ENCODE measurements at regions not wholly inside any gene's neighbourhood (a gene's known extent, or its start where the extent isn't known, plus 50 kb on each side); places are given as distances from the start of the nearest gene placed in this dataset.

GRCh38 chr5:2602451-2603271 lies 148.8 kb downstream of the IRX2 start:
- Histone ChIP-seq H3K4me2 (ENCODE audit: low read length) (no peak overlapping the region), H3K27me3 (ENCODE audit: insufficient read depth, low read length) (no peaks in the 10 kb centered on the region), H3K9ac (ENCODE audit: low read length) (no peak overlapping the region), H3K4me3 (ENCODE audit: low read depth, low read length, poor library complexity, severe bottlenecking) (no peak overlapping the region), H3K9me3 (ENCODE audit: low read length) (no peaks in the 10 kb centered on the region), H3K27ac (ENCODE audit: low read depth, low read length, poor library complexity, severe bottlenecking) (no peak overlapping the region), H4K20me1 (ENCODE audit: insufficient read depth, low read length) (no peaks in the 10 kb centered on the region), H3K9me2 (ENCODE audit: low read depth, low read length) (no peaks in the 10 kb centered on the region), H3K36me3 (ENCODE audit: insufficient read depth, low read length) (no peaks in the 10 kb centered on the region), H3K4me1 (ENCODE audit: insufficient read depth, low read length, severe bottlenecking) (no peaks in the 10 kb centered on the region), H3F3A (ENCODE audit: insufficient read depth, low read length) (no peaks in the 10 kb centered on the region), H3K79me2 (ENCODE audit: insufficient read depth, low read length) (no peaks in the 10 kb centered on the region), H2AFZ (ENCODE audit: low read length) (no peak overlapping the region)
- TF ChIP-seq, protein P1, sequence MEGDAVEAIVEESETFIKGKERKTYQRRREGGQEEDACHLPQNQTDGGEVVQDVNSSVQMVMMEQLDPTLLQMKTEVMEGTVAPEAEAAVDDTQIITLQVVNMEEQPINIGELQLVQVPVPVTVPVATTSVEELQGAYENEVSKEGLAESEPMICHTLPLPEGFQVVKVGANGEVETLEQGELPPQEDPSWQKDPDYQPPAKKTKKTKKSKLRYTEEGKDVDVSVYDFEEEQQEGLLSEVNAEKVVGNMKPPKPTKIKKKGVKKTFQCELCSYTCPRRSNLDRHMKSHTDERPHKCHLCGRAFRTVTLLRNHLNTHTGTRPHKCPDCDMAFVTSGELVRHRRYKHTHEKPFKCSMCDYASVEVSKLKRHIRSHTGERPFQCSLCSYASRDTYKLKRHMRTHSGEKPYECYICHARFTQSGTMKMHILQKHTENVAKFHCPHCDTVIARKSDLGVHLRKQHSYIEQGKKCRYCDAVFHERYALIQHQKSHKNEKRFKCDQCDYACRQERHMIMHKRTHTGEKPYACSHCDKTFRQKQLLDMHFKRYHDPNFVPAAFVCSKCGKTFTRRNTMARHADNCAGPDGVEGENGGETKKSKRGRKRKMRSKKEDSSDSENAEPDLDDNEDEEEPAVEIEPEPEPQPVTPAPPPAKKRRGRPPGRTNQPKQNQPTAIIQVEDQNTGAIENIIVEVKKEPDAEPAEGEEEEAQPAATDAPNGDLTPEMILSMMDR (IDR thresholded peaks at IDR 0.05; ENCODE audit: low read length) = no peak
- no peak for TF ChIP-seq EZH2 (IDR thresholded peaks at IDR 0.05; ENCODE audit: borderline replicate concordance, low read length)

DNA sequence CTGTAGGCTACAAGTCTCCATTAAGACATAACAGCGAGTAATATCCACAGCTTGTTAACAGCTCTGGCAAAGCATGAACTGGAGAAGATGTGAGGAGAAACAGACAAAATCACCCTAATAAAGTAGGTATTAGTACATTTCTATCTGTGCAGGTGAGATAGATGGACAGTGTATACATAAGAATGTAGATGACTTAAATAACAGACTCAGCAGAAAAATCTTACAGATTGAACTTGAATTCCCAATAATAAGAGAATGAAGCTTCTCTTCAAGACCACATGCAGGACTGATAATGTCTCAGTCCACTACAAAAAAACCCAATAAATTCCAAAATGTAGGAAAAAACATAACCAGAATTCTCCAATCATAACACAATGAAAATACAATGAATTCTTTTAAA lies 153.0 kb downstream of the IRX2 start:
- no peak overlapping the region for H3K4me3 ChIP-seq (ENCODE audit: low read depth, low read length, poor library complexity, severe bottlenecking)
- no peak overlapping the region for H2AFZ ChIP-seq (ENCODE audit: low read length)
- no peaks in the 10 kb centered on the region for H3K27me3 ChIP-seq (ENCODE audit: insufficient read depth, low read length)
- no peaks in the 10 kb centered on the region for H3F3A ChIP-seq (ENCODE audit: insufficient read depth, low read length)
- no peaks in the 10 kb centered on the region for H3K9me2 ChIP-seq (ENCODE audit: low read depth, low read length)
- H3K4me2 ChIP-seq (ENCODE audit: low read length) = no peak overlapping the region
- no peaks in the 10 kb centered on the region for H3K79me2 ChIP-seq (ENCODE audit: insufficient read depth, low read length)
- H3K27ac ChIP-seq (ENCODE audit: low read depth, low read length, poor library complexity, severe bottlenecking) = no peak overlapping the region
- no peaks in the 10 kb centered on the region for H4K20me1 ChIP-seq (ENCODE audit: insufficient read depth, low read length)
- no peaks in the 10 kb centered on the region for H3K9me3 ChIP-seq (ENCODE audit: low read length)
- TF ChIP-seq EZH2 (IDR thresholded peaks at IDR 0.05; ENCODE audit: borderline replicate concordance, low read length) = no peak
- TF ChIP-seq, protein P1 (IDR thresholded peaks at IDR 0.05; ENCODE audit: low read length) = no peak
- no peaks in the 10 kb centered on the region for H3K4me1 ChIP-seq (ENCODE audit: insufficient read depth, low read length, severe bottlenecking)
- H3K9ac ChIP-seq (ENCODE audit: low read length) = no peak overlapping the region
- H3K36me3 ChIP-seq (ENCODE audit: insufficient read depth, low read length) = no peaks in the 10 kb centered on the region

DNA sequence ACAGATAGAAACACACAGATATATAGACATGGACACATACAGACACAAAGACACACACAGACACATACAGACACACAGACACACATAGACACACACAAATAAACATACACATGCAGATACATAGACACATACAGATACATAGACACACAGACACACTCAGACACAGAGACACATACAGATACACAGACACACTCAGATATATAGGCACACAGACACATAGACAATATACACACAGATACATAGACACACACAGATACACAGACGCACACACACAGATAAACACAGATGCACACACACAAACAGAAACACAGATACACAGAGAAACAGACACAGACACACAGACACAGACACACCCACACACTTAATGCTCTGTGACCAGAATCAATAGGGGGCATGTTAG lies 156.8 kb downstream of the IRX2 start:
- no peaks in the 10 kb centered on the region for H3K9me2 ChIP-seq (ENCODE audit: low read depth, low read length)
- no peaks in the 10 kb centered on the region for H3K27me3 ChIP-seq (ENCODE audit: insufficient read depth, low read length)
- no peaks in the 10 kb centered on the region for H3K79me2 ChIP-seq (ENCODE audit: insufficient read depth, low read length)
- H3K4me2 ChIP-seq (ENCODE audit: low read length) = no peak overlapping the region
- H3F3A ChIP-seq (ENCODE audit: insufficient read depth, low read length) = no peaks in the 10 kb centered on the region
- TF ChIP-seq, protein P1 (IDR thresholded peaks at IDR 0.05; ENCODE audit: low read length) = no peak
- TF ChIP-seq EZH2 (IDR thresholded peaks at IDR 0.05; ENCODE audit: borderline replicate concordance, low read length) = no peak
- no peak overlapping the region for H3K9ac ChIP-seq (ENCODE audit: low read length)
- H2AFZ ChIP-seq (ENCODE audit: low read length) = no peak overlapping the region
- no peak overlapping the region for H3K27ac ChIP-seq (ENCODE audit: low read depth, low read length, poor library complexity, severe bottlenecking)
- no peaks in the 10 kb centered on the region for H3K4me1 ChIP-seq (ENCODE audit: insufficient read depth, low read length, severe bottlenecking)
- H3K36me3 ChIP-seq (ENCODE audit: insufficient read depth, low read length) = no peaks in the 10 kb centered on the region
- no peaks in the 10 kb centered on the region for H4K20me1 ChIP-seq (ENCODE audit: insufficient read depth, low read length)
- no peaks in the 10 kb centered on the region for H3K9me3 ChIP-seq (ENCODE audit: low read length)
- H3K4me3 ChIP-seq (ENCODE audit: low read depth, low read length, poor library complexity, severe bottlenecking) = no peak overlapping the region

Data from OCI-LY1 (cell line).